ENCODE measurements at regions not wholly inside any gene's neighbourhood (a gene's known extent, or its start where the extent isn't known, plus 50 kb on each side); places are given as distances from the start of the nearest gene placed in this dataset.

GRCh38 chr2:60047944-60048525 lies 505.4 kb downstream of the BCL11A start:
- no peaks in the 10 kb centered on the region for H3K4me1 ChIP-seq (ENCODE audit: insufficient read depth)

GRCh38 chr2:60047347-60047746 lies 506.1 kb downstream of the BCL11A start:
- WGBS, 3 donors = 93 to 95% (median 94%) methylated on average over 2 of the region's 2 CpGs
- DNase-seq = no peak
- TF ChIP-seq EP300 (IDR thresholded peaks at IDR 0.05) (no peak), POLR2A (IDR thresholded peaks at IDR 0.05) (no peak), CTCF (IDR thresholded peaks at IDR 0.05) (no peak)
- Histone ChIP-seq H3K27ac (no peak overlapping the region), H3K27me3 (no peaks in the 10 kb centered on the region), H3K9me3 (no peaks in the 10 kb centered on the region), H3K36me3 (no peaks in the 10 kb centered on the region), H3K4me3 (no peak overlapping the region), H3K4me1 (ENCODE audit: insufficient read depth) (no peaks in the 10 kb centered on the region)
- intact Hi-C loops (cut with DNase I) = no loop called here

More at GRCh38 chr2:60047944-60048525, 505.4 kb downstream of the BCL11A start:
- no peak for TF ChIP-seq POLR2A (IDR thresholded peaks at IDR 0.05)
- no peak for TF ChIP-seq EP300 (IDR thresholded peaks at IDR 0.05)
- no peak for TF ChIP-seq CTCF (IDR thresholded peaks at IDR 0.05)
- H3K27ac ChIP-seq = no peak overlapping the region
- no peak for DNase-seq
- no peaks in the 10 kb centered on the region for H3K9me3 ChIP-seq
- H3K27me3 ChIP-seq = no peaks in the 10 kb centered on the region
- WGBS, 3 donors = 55 to 72% (median 67%) methylated on average over 4 of the region's 4 CpGs
- intact Hi-C loops (cut with DNase I) = no loop called here
- no peaks in the 10 kb centered on the region for H3K36me3 ChIP-seq
- H3K4me3 ChIP-seq = no peak overlapping the region

DNA sequence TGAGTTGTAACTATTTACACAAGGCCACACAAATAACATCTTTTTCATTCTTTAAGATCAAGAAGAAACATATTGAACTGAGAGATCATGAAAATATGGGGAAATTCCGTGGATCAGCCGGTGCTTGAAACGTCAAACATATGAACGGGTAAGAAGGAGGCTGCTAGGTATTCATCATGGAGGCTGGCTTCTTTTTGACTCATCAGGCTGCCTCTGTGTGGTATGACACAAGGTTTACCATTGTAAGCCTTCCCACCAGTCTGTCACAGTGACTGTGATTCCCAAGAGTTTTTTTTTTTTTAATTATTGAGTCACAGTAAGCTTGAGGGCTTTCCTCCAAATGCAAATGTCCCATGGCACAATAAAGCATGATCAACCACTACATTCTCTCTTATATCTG lies 506.9 kb downstream of the BCL11A start:
- no peak overlapping the region for H3K27ac ChIP-seq
- 70 to 94% (median 71%) methylated on average over 4 of the region's 4 CpGs for WGBS, 3 donors
- no peak for DNase-seq
- H3K36me3 ChIP-seq = no peaks in the 10 kb centered on the region
- H3K9me3 ChIP-seq = no peaks in the 10 kb centered on the region
- no peaks in the 10 kb centered on the region for H3K27me3 ChIP-seq
- no peaks in the 10 kb centered on the region for H3K4me1 ChIP-seq (ENCODE audit: insufficient read depth)
- TF ChIP-seq EP300 (IDR thresholded peaks at IDR 0.05) = no peak
- TF ChIP-seq POLR2A (IDR thresholded peaks at IDR 0.05) = no peak
- no peak for TF ChIP-seq CTCF (IDR thresholded peaks at IDR 0.05)
- intact Hi-C loops (cut with DNase I) = no loop called here
- no peak overlapping the region for H3K4me3 ChIP-seq

DNA sequence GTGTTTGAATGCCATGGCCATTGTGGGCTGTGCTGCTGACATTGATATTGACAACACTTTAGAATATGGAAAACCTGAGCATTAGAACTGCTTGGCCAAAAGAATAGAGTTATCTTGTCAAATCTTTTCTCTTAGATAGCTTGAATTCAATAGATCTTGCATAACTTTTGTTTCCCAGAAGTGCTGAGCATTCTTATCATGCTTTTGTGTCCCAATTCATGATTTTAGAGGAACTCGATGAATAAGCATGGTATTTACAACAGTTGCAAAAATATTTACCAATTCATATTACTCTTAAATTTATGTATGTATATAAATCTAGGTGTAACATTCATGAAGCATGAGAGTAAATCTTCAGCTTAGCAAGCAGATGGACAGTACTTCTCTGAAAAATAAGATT lies 508.0 kb downstream of the BCL11A start:
- H3K27ac ChIP-seq = no peak overlapping the region
- no peaks in the 10 kb centered on the region for H3K9me3 ChIP-seq
- 64 to 83% (median 74%) methylated on average over 1 of the region's 1 CpG for WGBS, 3 donors
- no peaks in the 10 kb centered on the region for H3K4me1 ChIP-seq (ENCODE audit: insufficient read depth)
- H3K36me3 ChIP-seq = no peaks in the 10 kb centered on the region
- H3K27me3 ChIP-seq = no peaks in the 10 kb centered on the region
- TF ChIP-seq POLR2A (IDR thresholded peaks at IDR 0.05) (no peak), CTCF (IDR thresholded peaks at IDR 0.05) (no peak), EP300 (IDR thresholded peaks at IDR 0.05) (no peak)
- intact Hi-C loops (cut with DNase I) = no loop called here
- no peak overlapping the region for H3K4me3 ChIP-seq
- DNase-seq = no peak
